Testis (tissue), 2 donors: ENCODE measurements at regions not wholly inside any gene's neighbourhood (a gene's known extent, or its start where the extent isn't known, plus 50 kb on each side); places are given as distances from the start of the nearest gene placed in this dataset.

Experiments used
- DNase-seq: peaks from one replicate; pipeline ENCODE4 v3.0.0-alpha.2; 2019
- H3K27ac ChIP-seq, 2 donors: fragments of 200-600 bp; sonication (generic); one replicate each; pipeline ENCODE4 v1.5.1; 2019
- H3K27me3 ChIP-seq: fragments of 200-600 bp; sonication (generic); one replicate; pipeline ENCODE4 v1.5.1; 2019
- H3K36me3 ChIP-seq: fragments of 200-600 bp; sonication (generic); one replicate; pipeline ENCODE4 v1.5.1; 2017; ENCODE audit warnings: low read depth; ENCODE audit errors: missing control alignments
- H3K4me1 ChIP-seq: fragments of 200-600 bp; sonication (generic); one replicate; pipeline ENCODE4 v1.5.1; 2019
- H3K4me3 ChIP-seq, 2 donors: fragments of 200-600 bp; sonication (generic); one replicate each; pipeline ENCODE4 v1.5.1; 2017 to 2019
- H3K9me3 ChIP-seq: fragments of 200-600 bp; sonication (generic); one replicate; pipeline ENCODE4 v1.5.1; 2017
- CTCF ChIP-seq, 3 experiments: fragments of 450-650 bp in 2 of 3; fragments of 200-600 bp in 1 of 3; sonication (generic) in 1 of 3; IDR thresholded peaks; one replicate each; pipeline ENCODE4 v1.5.1; 2016 to 2019; ENCODE audit warnings: antibody characterized with exemption in 3 of 3, mild to moderate bottlenecking in 2 of 3, moderate library complexity in 1 of 3
- POLR2A ChIP-seq: fragments of 450-650 bp; IDR thresholded peaks from one replicate; pipeline ENCODE4 v1.6.1; 2017; ENCODE audit warnings: antibody characterized with exemption, mild to moderate bottlenecking, moderate library complexity
- WGBS, 2 donors: methylation state at CpG; one replicate each; pipeline ENCODE4 v1.1.5; 2018; 5-methylcytosine and 5-hydroxymethylcytosine counted together
- intact Hi-C: fragments of 100-400 bp; cut with DNase I; formaldehyde crosslinking; loops from one replicate; pipeline ENCODE4 v1.15.1; 2023; ENCODE audit warnings: low total_unique reads

GRCh38 chr5:91641730-91642350 lies 258.7 kb upstream of the ARRDC3 start:
- Histone ChIP-seq H3K4me1 (no peaks in the 10 kb centered on the region), H3K27ac (no peak overlapping the region), H3K9me3 (no peaks in the 10 kb centered on the region), H3K27me3 (no peaks in the 10 kb centered on the region), H3K4me3 (no peak overlapping the region), H3K36me3 (no peaks in the 10 kb centered on the region)
- WGBS, 2 donors = 2 to 3% methylated on average over 2 of the region's 2 CpGs
- intact Hi-C loops = no loop called here
- no peak for TF ChIP-seq POLR2A
- TF ChIP-seq CTCF (IDR thresholded peaks at IDR 0.05) = peak; percentile 14 to 77 (median 35)
- DNase-seq = no peak

DNA sequence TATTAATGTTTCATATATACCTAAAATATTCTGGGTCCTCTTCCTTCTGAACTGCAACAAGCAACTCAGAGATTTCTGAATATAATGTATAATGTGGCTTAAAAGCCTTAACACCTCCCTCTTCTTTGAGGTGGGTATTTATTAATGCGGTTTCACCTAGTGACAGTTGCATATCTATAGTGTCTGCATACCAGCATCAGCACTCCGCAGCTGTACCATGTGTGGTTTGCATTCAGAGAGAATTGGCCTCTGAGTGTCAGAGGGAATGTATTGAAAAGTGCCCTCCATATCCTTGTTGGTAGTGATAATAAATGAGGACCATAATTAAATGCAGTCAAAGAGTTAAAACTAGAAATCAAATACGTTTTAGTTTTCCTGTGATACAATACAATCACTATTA lies 256.6 kb upstream of the ARRDC3 start:
- DNase-seq = no peak
- Histone ChIP-seq H3K4me1 (no peaks in the 10 kb centered on the region), H3K27me3 (no peaks in the 10 kb centered on the region), H3K27ac (no peak overlapping the region), H3K36me3 (no peaks in the 10 kb centered on the region), H3K4me3 (no peak overlapping the region), H3K9me3 (no peaks in the 10 kb centered on the region)
- intact Hi-C loops = no loop called here
- 63 to 65% methylated on average over 3 of the region's 3 CpGs for WGBS, 2 donors
- TF ChIP-seq CTCF (IDR thresholded peaks at IDR 0.05) = no peak
- TF ChIP-seq POLR2A = no peak

DNA sequence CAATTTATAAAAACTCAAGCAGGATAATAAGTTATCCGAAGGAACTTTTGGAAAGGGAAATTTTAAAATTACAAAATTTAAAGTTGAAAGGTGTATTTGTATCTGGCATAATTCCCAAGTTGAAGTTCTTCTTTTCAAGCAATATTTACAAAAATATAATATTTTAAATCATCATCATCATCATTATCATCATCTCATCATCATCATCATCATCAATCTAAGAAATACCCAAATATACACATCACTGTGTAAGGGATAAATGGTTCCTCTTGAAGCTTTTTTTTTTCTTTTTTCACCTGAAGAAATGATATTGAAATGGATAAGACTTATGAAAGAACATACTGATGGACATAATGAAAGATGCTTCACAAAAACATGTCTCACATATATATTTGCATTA lies 254.9 kb upstream of the ARRDC3 start:
- no peak for TF ChIP-seq POLR2A
- DNase-seq = no peak
- intact Hi-C loops = no loop called here
- 87 to 96% methylated on average over 1 of the region's 1 CpG for WGBS, 2 donors
- Histone ChIP-seq H3K4me3 (no peak overlapping the region), H3K27me3 (no peaks in the 10 kb centered on the region), H3K4me1 (no peaks in the 10 kb centered on the region), H3K27ac (no peak overlapping the region), H3K36me3 (no peaks in the 10 kb centered on the region), H3K9me3 (no peaks in the 10 kb centered on the region)

DNA sequence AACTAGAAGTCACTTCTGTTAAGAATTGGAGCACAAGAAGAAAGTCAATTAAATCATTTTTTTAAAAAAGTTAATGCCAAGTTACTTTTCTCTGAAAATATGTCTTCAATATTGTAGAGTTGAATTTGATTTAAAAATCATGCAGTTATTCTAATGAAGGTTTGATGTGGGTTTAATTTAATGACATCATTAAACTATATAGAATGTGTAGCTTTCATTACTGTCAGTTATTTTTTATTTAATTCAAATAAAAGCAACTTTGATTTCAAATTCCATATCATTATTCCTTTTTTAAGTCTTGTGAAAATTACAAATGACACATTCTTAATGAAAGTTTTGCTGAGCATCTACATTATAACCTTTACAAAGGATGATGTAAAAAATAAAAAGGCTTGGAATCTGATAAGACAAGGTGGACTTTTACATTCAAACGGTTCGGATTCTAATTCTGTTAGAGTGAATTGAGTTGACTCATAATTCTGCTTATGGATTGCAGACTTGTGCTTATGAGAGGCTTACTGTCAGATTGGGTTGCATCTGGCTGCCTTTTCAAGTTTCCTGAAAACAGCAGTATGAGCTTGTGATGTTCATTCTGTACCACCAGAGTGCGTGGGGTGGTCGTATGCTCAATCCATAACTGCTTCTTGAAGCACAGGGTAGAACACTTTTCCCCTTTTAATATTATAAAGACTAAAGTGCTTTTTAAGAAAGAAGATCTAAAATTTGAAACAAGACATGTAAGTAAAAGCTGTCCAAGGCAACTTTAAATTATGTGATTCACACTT lies 253.0 kb upstream of the ARRDC3 start:
- DNase-seq = no peak
- Histone ChIP-seq H3K4me3 (no peak overlapping the region), H3K27ac (no peak overlapping the region), H3K9me3 (no peaks in the 10 kb centered on the region), H3K27me3 (no peaks in the 10 kb centered on the region), H3K4me1 (no peaks in the 10 kb centered on the region), H3K36me3 (no peaks in the 10 kb centered on the region)
- intact Hi-C loops = no loop called here
- TF ChIP-seq CTCF (IDR thresholded peaks at IDR 0.05) = no peak
- TF ChIP-seq POLR2A = no peak
- WGBS, 2 donors = 86 to 88% methylated on average over 4 of the region's 4 CpGs

- intact Hi-C loops = no loop called here
- no peaks in the 10 kb centered on the region for H3K27me3 ChIP-seq
- no peaks in the 10 kb centered on the region for H3K9me3 ChIP-seq
- DNase-seq = no peak
- TF ChIP-seq POLR2A (no peak), CTCF (IDR thresholded peaks at IDR 0.05) (no peak)
- no peak overlapping the region for H3K27ac ChIP-seq
- 56 to 85% methylated on average over 1 of the region's 1 CpG for WGBS, 2 donors
- H3K4me1 ChIP-seq = no peaks in the 10 kb centered on the region
- no peak overlapping the region for H3K4me3 ChIP-seq
- H3K36me3 ChIP-seq = no peaks in the 10 kb centered on the region
These were observed 249.8 kb upstream of the ARRDC3 start for GRCh38 chr5:91632871-91633270.
